Panc1 (cell line): ENCODE measurements at regions not wholly inside any gene's neighbourhood (a gene's known extent, or its start where the extent isn't known, plus 50 kb on each side); places are given as distances from the start of the nearest gene placed in this dataset.

Source experiments
- ATAC-seq: fragments of 200-7000 bp; cut with Tn5 transposase; 2 replicates; pipeline ENCODE4 v1.9.1; 2020; ENCODE audit warnings: mild to moderate bottlenecking, moderate library complexity
- BruUV-seq: library from RNA; stranded (reverse); fragments of 400-500 nt; replicated peaks from 2 replicates; lab custom pipeline; 2021; lab: Mats Ljungman, UMichigan
- CTCF ChIA-PET: fragments of 300-600 bp; sonication (Branson Sonifier 250); formaldehyde crosslinking; loops from one replicate; lab custom pipeline; 2022; ENCODE audit warnings: antibody characterized with exemption; lab: Charles Lee
- POLR2A ChIA-PET: fragments of 300-600 bp; sonication (Branson Sonifier 250); formaldehyde crosslinking; loops from one replicate; lab custom pipeline; 2022; ENCODE audit warnings: antibody characterized with exemption; lab: Charles Lee
- DNase-seq: peaks from one replicate; pipeline ENCODE4 v3.0.0-alpha.2; 2010; ENCODE audit warnings: low read depth, low spot score
- H3K27ac ChIP-seq: 2 replicates; pipeline ENCODE4 v1.5.1; 2011; ENCODE audit warnings: mild to moderate bottlenecking, low read length, inconsistent platforms
- H3K27me3 ChIP-seq: fragments of 200-500 bp; sonication (Bioruptor generic); 2 replicates; pipeline ENCODE4 v1.6.0; 2014; ENCODE audit warnings: low read length, inconsistent platforms; ENCODE audit not compliant: control insufficient read depth, insufficient read depth
- H3K36me3 ChIP-seq: fragments of 200-500 bp; sonication (Bioruptor generic); 2 replicates; pipeline ENCODE4 v1.5.1; 2014; ENCODE audit warnings: inconsistent platforms, mild to moderate bottlenecking, low read length, moderate library complexity; ENCODE audit not compliant: control insufficient read depth, insufficient read depth
- H3K4me1 ChIP-seq: 2 replicates; pipeline ENCODE4 v1.5.1; 2011; ENCODE audit warnings: inconsistent platforms, mild to moderate bottlenecking, low read length, moderate library complexity; ENCODE audit not compliant: control insufficient read depth, insufficient read depth
- H3K4me3 ChIP-seq, 2 experiments: 2 replicates each; pipeline ENCODE4 v1.5.1; 2011 to 2012; ENCODE audit warnings: low read depth in 2 of 2, low read length in 2 of 2, mild to moderate bottlenecking in 2 of 2, inconsistent platforms in 1 of 2, moderate library complexity in 1 of 2
- H3K9me3 ChIP-seq: fragments of 200-500 bp; sonication (Bioruptor generic); 2 replicates; pipeline ENCODE4 v1.5.1; 2014; ENCODE audit warnings: low read depth, mild to moderate bottlenecking, inconsistent platforms, low read length, moderate library complexity; ENCODE audit not compliant: control insufficient read depth, insufficient read depth
- POLR2AphosphoS5 ChIP-seq: IDR thresholded peaks from 2 replicates; pipeline ENCODE4 v1.6.1; 2012; ENCODE audit warnings: mild to moderate bottlenecking, low read depth, low read length, moderate library complexity
- SIN3A ChIP-seq: IDR thresholded peaks from 2 replicates; pipeline ENCODE4 v1.6.1; 2012; ENCODE audit warnings: low read depth, mild to moderate bottlenecking, low read length, moderate library complexity, borderline replicate concordance; ENCODE audit not compliant: insufficient read depth
- TCF7L2 ChIP-seq: IDR thresholded peaks from 2 replicates; pipeline ENCODE4 v1.6.1; 2011; ENCODE audit warnings: mild to moderate bottlenecking, low read depth, low read length, inconsistent platforms
- in situ Hi-C: cut with HindIII; loops from 2 replicates; pipeline ENCODE4 v1.10.0; 2016; ENCODE audit warnings: low sequenced_read_pairs, low pct_unique_long_range_greater_than_20kb
- intact Hi-C: fragments of 100-400 bp; cut with micrococcal nuclease; formaldehyde crosslinking; loops from one replicate; pipeline ENCODE4 v1.10.0; 2022; ENCODE audit not compliant: unreplicated experiment
- TF ChIP-seq, protein P1 (sequence below): fragments of 450-650 bp; IDR thresholded peaks from 2 replicates; pipeline ENCODE4 v1.5.1; 2017; ENCODE audit warnings: mild to moderate bottlenecking
- TF ChIP-seq, protein P2 (sequence below), 2 experiments: IDR thresholded peaks; 2 replicates each; pipeline ENCODE4 v1.6.1; 2011 to 2012; ENCODE audit warnings: low read depth in 2 of 2, control low read depth in 1 of 2, low read length in 1 of 2, mild to moderate bottlenecking in 1 of 2, moderate library complexity in 1 of 2; ENCODE audit not compliant: insufficient read depth in 1 of 2

GRCh38 chr3:77947671-77948070 is 907.8 kb downstream of the ROBO2 start:
- DNase-seq (no peak), ATAC-seq (no peak)
- in situ Hi-C loops, result no loop called here
- TF ChIP-seq SIN3A (no peak), TCF7L2 (no peak), POLR2AphosphoS5 (no peak)
- TF ChIP-seq, protein P1, sequence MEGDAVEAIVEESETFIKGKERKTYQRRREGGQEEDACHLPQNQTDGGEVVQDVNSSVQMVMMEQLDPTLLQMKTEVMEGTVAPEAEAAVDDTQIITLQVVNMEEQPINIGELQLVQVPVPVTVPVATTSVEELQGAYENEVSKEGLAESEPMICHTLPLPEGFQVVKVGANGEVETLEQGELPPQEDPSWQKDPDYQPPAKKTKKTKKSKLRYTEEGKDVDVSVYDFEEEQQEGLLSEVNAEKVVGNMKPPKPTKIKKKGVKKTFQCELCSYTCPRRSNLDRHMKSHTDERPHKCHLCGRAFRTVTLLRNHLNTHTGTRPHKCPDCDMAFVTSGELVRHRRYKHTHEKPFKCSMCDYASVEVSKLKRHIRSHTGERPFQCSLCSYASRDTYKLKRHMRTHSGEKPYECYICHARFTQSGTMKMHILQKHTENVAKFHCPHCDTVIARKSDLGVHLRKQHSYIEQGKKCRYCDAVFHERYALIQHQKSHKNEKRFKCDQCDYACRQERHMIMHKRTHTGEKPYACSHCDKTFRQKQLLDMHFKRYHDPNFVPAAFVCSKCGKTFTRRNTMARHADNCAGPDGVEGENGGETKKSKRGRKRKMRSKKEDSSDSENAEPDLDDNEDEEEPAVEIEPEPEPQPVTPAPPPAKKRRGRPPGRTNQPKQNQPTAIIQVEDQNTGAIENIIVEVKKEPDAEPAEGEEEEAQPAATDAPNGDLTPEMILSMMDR, result no peak
- TF ChIP-seq, protein P2, sequence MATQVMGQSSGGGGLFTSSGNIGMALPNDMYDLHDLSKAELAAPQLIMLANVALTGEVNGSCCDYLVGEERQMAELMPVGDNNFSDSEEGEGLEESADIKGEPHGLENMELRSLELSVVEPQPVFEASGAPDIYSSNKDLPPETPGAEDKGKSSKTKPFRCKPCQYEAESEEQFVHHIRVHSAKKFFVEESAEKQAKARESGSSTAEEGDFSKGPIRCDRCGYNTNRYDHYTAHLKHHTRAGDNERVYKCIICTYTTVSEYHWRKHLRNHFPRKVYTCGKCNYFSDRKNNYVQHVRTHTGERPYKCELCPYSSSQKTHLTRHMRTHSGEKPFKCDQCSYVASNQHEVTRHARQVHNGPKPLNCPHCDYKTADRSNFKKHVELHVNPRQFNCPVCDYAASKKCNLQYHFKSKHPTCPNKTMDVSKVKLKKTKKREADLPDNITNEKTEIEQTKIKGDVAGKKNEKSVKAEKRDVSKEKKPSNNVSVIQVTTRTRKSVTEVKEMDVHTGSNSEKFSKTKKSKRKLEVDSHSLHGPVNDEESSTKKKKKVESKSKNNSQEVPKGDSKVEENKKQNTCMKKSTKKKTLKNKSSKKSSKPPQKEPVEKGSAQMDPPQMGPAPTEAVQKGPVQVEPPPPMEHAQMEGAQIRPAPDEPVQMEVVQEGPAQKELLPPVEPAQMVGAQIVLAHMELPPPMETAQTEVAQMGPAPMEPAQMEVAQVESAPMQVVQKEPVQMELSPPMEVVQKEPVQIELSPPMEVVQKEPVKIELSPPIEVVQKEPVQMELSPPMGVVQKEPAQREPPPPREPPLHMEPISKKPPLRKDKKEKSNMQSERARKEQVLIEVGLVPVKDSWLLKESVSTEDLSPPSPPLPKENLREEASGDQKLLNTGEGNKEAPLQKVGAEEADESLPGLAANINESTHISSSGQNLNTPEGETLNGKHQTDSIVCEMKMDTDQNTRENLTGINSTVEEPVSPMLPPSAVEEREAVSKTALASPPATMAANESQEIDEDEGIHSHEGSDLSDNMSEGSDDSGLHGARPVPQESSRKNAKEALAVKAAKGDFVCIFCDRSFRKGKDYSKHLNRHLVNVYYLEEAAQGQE (IDR thresholded peaks at IDR 0.05; ENCODE audit: insufficient read depth in 1 of 2, low read depth in 2 of 2, low read length in 1 of 2), result no peak
- no peak overlapping the region for H3K27ac ChIP-seq
- H3K27me3 ChIP-seq, result no peaks in the 10 kb centered on the region
- ChIA-PET POLR2A (no interaction called here), CTCF (no interaction called here)
- no peak overlapping the region for H3K4me3 ChIP-seq
- no peaks in the 10 kb centered on the region for H3K36me3 ChIP-seq
- BruUV-seq, result no TSS peak
- intact Hi-C loops, result no loop called here
- H3K9me3 ChIP-seq, result no peaks in the 10 kb centered on the region
- no peaks in the 10 kb centered on the region for H3K4me1 ChIP-seq

DNA sequence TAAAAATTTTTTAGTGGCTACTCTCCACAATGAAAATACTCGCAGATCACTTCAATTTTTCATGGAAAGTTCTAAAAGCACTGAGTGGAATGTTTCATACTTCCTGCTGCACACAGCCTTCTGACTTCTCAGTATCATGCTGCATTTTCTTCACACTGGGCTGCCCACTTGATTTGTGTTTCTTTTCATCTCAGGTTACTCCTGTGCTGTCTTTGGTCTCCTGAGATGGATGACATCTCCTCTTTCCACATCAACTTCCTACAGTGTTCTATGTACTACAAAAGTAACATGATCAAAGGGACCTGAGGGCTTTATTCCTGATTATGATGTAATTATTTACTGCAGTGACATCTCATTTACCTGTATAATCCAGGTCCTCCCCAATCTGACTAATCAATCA is 927.7 kb downstream of the ROBO2 start:
- CTCF ChIA-PET, result no interaction called here
- BruUV-seq, result no TSS peak

More for the DNA sequence above, 927.7 kb downstream of the ROBO2 start:
- Histone ChIP-seq H3K27ac (no peak overlapping the region), H3K4me3 (no peak overlapping the region), H3K36me3 (no peaks in the 10 kb centered on the region), H3K4me1 (no peaks in the 10 kb centered on the region), H3K27me3 (no peaks in the 10 kb centered on the region), H3K9me3 (no peaks in the 10 kb centered on the region)
- in situ Hi-C loops (no loop called here), intact Hi-C loops (no loop called here)
- ATAC-seq (no peak), DNase-seq (no peak)
- no peak for TF ChIP-seq TCF7L2
- TF ChIP-seq, protein P1, result no peak
- no peak for TF ChIP-seq POLR2AphosphoS5
- POLR2A ChIA-PET, result no interaction called here
